ENCODE measurements at regions not wholly inside any gene's neighbourhood (a gene's known extent, or its start where the extent isn't known, plus 50 kb on each side); places are given as distances from the start of the nearest gene placed in this dataset.

DNA sequence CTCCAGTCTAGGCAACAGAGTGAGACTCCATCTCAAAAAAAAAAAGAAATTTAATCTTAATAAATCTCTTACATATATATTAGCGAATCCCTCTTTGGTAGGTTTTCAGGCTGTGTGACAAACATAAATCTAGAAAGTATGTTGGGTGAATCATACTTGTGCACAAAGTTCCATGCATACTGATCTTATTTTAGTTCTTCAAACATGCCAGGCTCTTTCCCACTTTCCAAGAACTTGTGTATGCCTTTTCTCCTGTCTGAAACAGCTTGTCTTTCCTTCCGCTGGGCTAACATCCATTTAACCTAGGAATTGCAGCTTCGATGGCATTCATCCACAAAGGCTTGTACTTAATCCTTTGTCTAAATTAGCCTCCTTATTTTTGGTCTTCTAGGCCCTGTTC is 156.6 kb upstream of the CASK start:
- intact Hi-C loops (cut with micrococcal nuclease; ENCODE audit: unreplicated experiment) (no loop called here), in situ Hi-C loops (cut with HindIII; ENCODE audit: low pct_unique_long_range_greater_than_20kb, low sequenced_read_pairs) (no loop called here)
- Histone ChIP-seq H3K27ac (ENCODE audit: low read length) (no peak overlapping the region), H3K27me3 (ENCODE audit: control insufficient read depth, insufficient read depth, low read length) (no peaks in the 10 kb centered on the region), H3K36me3 (ENCODE audit: control insufficient read depth, insufficient read depth, low read length) (no peaks in the 10 kb centered on the region), H3K9me3 (ENCODE audit: control insufficient read depth, insufficient read depth, low read depth, low read length) (no peaks in the 10 kb centered on the region), H3K4me1 (ENCODE audit: control insufficient read depth, insufficient read depth, low read length) (no peaks in the 10 kb centered on the region), H3K4me3 (ENCODE audit: low read depth in 2 of 2, low read length in 2 of 2) (no peak overlapping the region)
- CTCF ChIA-PET = no interaction called here
- DNase-seq (ENCODE audit: low read depth, low spot score) = no peak
- BruUV-seq (replicated peaks) = no TSS peak
- POLR2A ChIA-PET = no interaction called here
- TF ChIP-seq TCF7L2 (IDR thresholded peaks at IDR 0.05; ENCODE audit: low read depth, low read length) (no peak), POLR2AphosphoS5 (IDR thresholded peaks at IDR 0.05; ENCODE audit: low read depth, low read length) (no peak), SIN3A (IDR thresholded peaks at IDR 0.05; ENCODE audit: borderline replicate concordance, insufficient read depth, low read depth, low read length) (no peak)
- TF ChIP-seq, protein P1, sequence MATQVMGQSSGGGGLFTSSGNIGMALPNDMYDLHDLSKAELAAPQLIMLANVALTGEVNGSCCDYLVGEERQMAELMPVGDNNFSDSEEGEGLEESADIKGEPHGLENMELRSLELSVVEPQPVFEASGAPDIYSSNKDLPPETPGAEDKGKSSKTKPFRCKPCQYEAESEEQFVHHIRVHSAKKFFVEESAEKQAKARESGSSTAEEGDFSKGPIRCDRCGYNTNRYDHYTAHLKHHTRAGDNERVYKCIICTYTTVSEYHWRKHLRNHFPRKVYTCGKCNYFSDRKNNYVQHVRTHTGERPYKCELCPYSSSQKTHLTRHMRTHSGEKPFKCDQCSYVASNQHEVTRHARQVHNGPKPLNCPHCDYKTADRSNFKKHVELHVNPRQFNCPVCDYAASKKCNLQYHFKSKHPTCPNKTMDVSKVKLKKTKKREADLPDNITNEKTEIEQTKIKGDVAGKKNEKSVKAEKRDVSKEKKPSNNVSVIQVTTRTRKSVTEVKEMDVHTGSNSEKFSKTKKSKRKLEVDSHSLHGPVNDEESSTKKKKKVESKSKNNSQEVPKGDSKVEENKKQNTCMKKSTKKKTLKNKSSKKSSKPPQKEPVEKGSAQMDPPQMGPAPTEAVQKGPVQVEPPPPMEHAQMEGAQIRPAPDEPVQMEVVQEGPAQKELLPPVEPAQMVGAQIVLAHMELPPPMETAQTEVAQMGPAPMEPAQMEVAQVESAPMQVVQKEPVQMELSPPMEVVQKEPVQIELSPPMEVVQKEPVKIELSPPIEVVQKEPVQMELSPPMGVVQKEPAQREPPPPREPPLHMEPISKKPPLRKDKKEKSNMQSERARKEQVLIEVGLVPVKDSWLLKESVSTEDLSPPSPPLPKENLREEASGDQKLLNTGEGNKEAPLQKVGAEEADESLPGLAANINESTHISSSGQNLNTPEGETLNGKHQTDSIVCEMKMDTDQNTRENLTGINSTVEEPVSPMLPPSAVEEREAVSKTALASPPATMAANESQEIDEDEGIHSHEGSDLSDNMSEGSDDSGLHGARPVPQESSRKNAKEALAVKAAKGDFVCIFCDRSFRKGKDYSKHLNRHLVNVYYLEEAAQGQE (IDR thresholded peaks at IDR 0.05; ENCODE audit: insufficient read depth in 1 of 2, low read depth in 2 of 2, low read length in 1 of 2) = no peak
- TF ChIP-seq, protein P2, sequence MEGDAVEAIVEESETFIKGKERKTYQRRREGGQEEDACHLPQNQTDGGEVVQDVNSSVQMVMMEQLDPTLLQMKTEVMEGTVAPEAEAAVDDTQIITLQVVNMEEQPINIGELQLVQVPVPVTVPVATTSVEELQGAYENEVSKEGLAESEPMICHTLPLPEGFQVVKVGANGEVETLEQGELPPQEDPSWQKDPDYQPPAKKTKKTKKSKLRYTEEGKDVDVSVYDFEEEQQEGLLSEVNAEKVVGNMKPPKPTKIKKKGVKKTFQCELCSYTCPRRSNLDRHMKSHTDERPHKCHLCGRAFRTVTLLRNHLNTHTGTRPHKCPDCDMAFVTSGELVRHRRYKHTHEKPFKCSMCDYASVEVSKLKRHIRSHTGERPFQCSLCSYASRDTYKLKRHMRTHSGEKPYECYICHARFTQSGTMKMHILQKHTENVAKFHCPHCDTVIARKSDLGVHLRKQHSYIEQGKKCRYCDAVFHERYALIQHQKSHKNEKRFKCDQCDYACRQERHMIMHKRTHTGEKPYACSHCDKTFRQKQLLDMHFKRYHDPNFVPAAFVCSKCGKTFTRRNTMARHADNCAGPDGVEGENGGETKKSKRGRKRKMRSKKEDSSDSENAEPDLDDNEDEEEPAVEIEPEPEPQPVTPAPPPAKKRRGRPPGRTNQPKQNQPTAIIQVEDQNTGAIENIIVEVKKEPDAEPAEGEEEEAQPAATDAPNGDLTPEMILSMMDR (IDR thresholded peaks at IDR 0.05) = no peak
- ATAC-seq = no peak

DNA sequence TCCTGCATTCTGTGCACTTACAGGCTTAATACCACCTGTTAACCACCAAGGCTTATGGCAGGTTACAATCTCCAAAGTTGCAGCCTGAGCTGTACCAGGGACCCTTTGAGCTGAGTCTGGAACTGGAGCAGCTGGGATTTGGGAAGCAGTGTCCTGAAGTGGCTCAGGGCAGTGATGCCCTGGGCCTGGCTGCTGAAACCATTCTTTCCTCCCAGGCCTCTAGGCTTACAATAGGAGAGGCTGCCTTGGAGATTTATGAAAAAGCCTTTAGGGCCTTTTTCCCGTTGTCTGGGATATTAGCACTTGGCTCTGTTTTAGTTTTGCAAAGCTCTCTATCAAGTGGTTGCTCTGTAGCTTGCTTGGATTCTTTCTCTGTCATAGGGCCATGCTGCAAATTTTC is 154.3 kb upstream of the CASK start:
- intact Hi-C loops (cut with micrococcal nuclease; ENCODE audit: unreplicated experiment) (no loop called here), in situ Hi-C loops (cut with HindIII; ENCODE audit: low pct_unique_long_range_greater_than_20kb, low sequenced_read_pairs) (no loop called here)
- Histone ChIP-seq H3K27me3 (ENCODE audit: control insufficient read depth, insufficient read depth, low read length) (no peaks in the 10 kb centered on the region), H3K27ac (ENCODE audit: low read length) (no peak overlapping the region), H3K4me3 (ENCODE audit: low read depth in 2 of 2, low read length in 2 of 2) (no peak overlapping the region), H3K4me1 (ENCODE audit: control insufficient read depth, insufficient read depth, low read length) (no peaks in the 10 kb centered on the region), H3K9me3 (ENCODE audit: control insufficient read depth, insufficient read depth, low read depth, low read length) (no peaks in the 10 kb centered on the region), H3K36me3 (ENCODE audit: control insufficient read depth, insufficient read depth, low read length) (no peaks in the 10 kb centered on the region)
- BruUV-seq (replicated peaks) = no TSS peak
- ChIA-PET POLR2A (no interaction called here), CTCF (no interaction called here)
- TF ChIP-seq, protein P2 (IDR thresholded peaks at IDR 0.05) = no peak
- TF ChIP-seq, protein P1 (IDR thresholded peaks at IDR 0.05; ENCODE audit: insufficient read depth in 1 of 2, low read depth in 2 of 2, low read length in 1 of 2) = no peak
- TF ChIP-seq POLR2AphosphoS5 (IDR thresholded peaks at IDR 0.05; ENCODE audit: low read depth, low read length) (no peak), SIN3A (IDR thresholded peaks at IDR 0.05; ENCODE audit: borderline replicate concordance, insufficient read depth, low read depth, low read length) (no peak), TCF7L2 (IDR thresholded peaks at IDR 0.05; ENCODE audit: low read depth, low read length) (no peak)
- ATAC-seq (no peak), DNase-seq (ENCODE audit: low read depth, low spot score) (no peak)

All from Panc1 (cell line).